ENCODE measurements at regions not wholly inside any gene's neighbourhood (a gene's known extent, or its start where the extent isn't known, plus 50 kb on each side); places are given as distances from the start of the nearest gene placed in this dataset.

- TF ChIP-seq, protein P1, sequence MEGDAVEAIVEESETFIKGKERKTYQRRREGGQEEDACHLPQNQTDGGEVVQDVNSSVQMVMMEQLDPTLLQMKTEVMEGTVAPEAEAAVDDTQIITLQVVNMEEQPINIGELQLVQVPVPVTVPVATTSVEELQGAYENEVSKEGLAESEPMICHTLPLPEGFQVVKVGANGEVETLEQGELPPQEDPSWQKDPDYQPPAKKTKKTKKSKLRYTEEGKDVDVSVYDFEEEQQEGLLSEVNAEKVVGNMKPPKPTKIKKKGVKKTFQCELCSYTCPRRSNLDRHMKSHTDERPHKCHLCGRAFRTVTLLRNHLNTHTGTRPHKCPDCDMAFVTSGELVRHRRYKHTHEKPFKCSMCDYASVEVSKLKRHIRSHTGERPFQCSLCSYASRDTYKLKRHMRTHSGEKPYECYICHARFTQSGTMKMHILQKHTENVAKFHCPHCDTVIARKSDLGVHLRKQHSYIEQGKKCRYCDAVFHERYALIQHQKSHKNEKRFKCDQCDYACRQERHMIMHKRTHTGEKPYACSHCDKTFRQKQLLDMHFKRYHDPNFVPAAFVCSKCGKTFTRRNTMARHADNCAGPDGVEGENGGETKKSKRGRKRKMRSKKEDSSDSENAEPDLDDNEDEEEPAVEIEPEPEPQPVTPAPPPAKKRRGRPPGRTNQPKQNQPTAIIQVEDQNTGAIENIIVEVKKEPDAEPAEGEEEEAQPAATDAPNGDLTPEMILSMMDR (IDR thresholded peaks at IDR 0.05) = no peak
- no peak for TF ChIP-seq POLR2A (IDR thresholded peaks at IDR 0.05)
Observed at GRCh38 chr4:35216636-35217035, 1027.7 kb downstream of the ARAP2 start.

Data from stomach (tissue), 4 donors.